NCI-H2171 (cell line): ENCODE measurements at regions not wholly inside any gene's neighbourhood (a gene's known extent, or its start where the extent isn't known, plus 50 kb on each side); places are given as distances from the start of the nearest gene placed in this dataset.
A peak's percentile ranks its signal among the peaks of the same experiment; 100 is the strongest.
"Not testable (repeated sequence)": the region's sequence is repeated elsewhere in the genome, so short reads cannot be mapped to it uniquely, and the experiment has no call there.

Experiments used
- DNase-seq: peaks from one replicate; lab custom pipeline; 2025; lab: John Stamatoyannopoulos, UW

GRCh38 chr9:28464481-28465216 is 891.4 kb upstream of the C9orf72 start:
- no peak for DNase-seq

GRCh38 chr9:28471261-28471660 is 898.0 kb upstream of the C9orf72 start:
- no peak for DNase-seq

GRCh38 chr9:28487561-28487960 is 914.3 kb upstream of the C9orf72 start:
- no peak for DNase-seq

- DNase-seq: no peak
These were observed 917.8 kb upstream of the C9orf72 start for GRCh38 chr9:28491121-28491520.

GRCh38 chr9:28498168-28498567 is 924.9 kb upstream of the C9orf72 start:
- DNase-seq: not testable (repeated sequence)

- DNase-seq: no peak
These were observed 928.9 kb upstream of the C9orf72 start for GRCh38 chr9:28502189-28502588.

GRCh38 chr9:28502741-28503140 is 929.5 kb upstream of the C9orf72 start:
- DNase-seq: no peak

GRCh38 chr9:28503573-28503972 is 930.3 kb upstream of the C9orf72 start:
- DNase-seq: no peak

- DNase-seq: no peak
These were observed 945.2 kb upstream of the C9orf72 start for GRCh38 chr9:28518439-28518838.

- DNase-seq: not testable (repeated sequence)
These were observed 951.0 kb upstream of the C9orf72 start for GRCh38 chr9:28524309-28524708.

- no peak for DNase-seq
These were observed 954.8 kb upstream of the C9orf72 start for GRCh38 chr9:28528049-28528448.

GRCh38 chr9:28538132-28538531 is 964.9 kb upstream of the C9orf72 start:
- DNase-seq: no peak

GRCh38 chr9:28539434-28540070 is 966.3 kb upstream of the C9orf72 start:
- DNase-seq: peak; percentile 21

GRCh38 chr9:28542928-28543327 is 969.6 kb upstream of the C9orf72 start:
- no peak for DNase-seq

- no peak for DNase-seq
These were observed 974.2 kb upstream of the C9orf72 start for GRCh38 chr9:28547527-28547926.

GRCh38 chr9:28563291-28563934 is 990.1 kb upstream of the C9orf72 start:
- no peak for DNase-seq

- no peak for DNase-seq
These were observed 1010.6 kb upstream of the C9orf72 start for GRCh38 chr9:28583832-28584231.

- no peak for DNase-seq
These were observed 1011.3 kb upstream of the C9orf72 start for GRCh38 chr9:28584542-28584941.

- no peak for DNase-seq
These were observed 1013.8 kb upstream of the C9orf72 start for GRCh38 chr9:28587052-28587451.

GRCh38 chr9:28598408-28598807 is 1025.1 kb upstream of the C9orf72 start:
- DNase-seq: no peak

- DNase-seq: no peak
These were observed 1026.9 kb upstream of the C9orf72 start for GRCh38 chr9:28600226-28600625.

GRCh38 chr9:28607843-28608242 is 1034.6 kb upstream of the C9orf72 start:
- no peak for DNase-seq

- no peak for DNase-seq
These were observed 1037.1 kb upstream of the C9orf72 start for GRCh38 chr9:28610339-28610738.
